Esophagus squamous epithelium (tissue), 5 donors: ENCODE measurements at regions not wholly inside any gene's neighbourhood (a gene's known extent, or its start where the extent isn't known, plus 50 kb on each side); places are given as distances from the start of the nearest gene placed in this dataset.
"Not testable (repeated sequence)": the region's sequence is repeated elsewhere in the genome, so short reads cannot be mapped to it uniquely, and the experiment has no call there.

Experiments
- DNase-seq: peaks from one replicate; lab custom pipeline; 2025; lab: John Stamatoyannopoulos, UW
- H3K27ac ChIP-seq, 4 donors: fragments of 200-600 bp; sonication (generic); one replicate each; pipeline ENCODE4 v1.5.1; 2016 to 2019; ENCODE audit warnings: mild to moderate bottlenecking in 1 of 4
- H3K27me3 ChIP-seq, 4 donors: fragments of 200-600 bp; sonication (generic); 1 replicate in 3 of 4; 2 replicates in 1 of 4; pipeline versions ENCODE4 v1.5.1 to v1.6.0; 2017 to 2021; ENCODE audit warnings: antibody characterized with exemption in 1 of 4
- H3K36me3 ChIP-seq, 3 donors: fragments of 200-600 bp; sonication (generic); one replicate each; pipeline ENCODE4 v1.5.1; 2016 to 2019
- H3K4me1 ChIP-seq, 3 donors: fragments of 200-600 bp; sonication (generic); one replicate each; pipeline ENCODE4 v1.5.1; 2017 to 2019
- H3K4me3 ChIP-seq, 4 donors: fragments of 200-600 bp; sonication (generic); 1 replicate in 3 of 4; 2 replicates in 1 of 4; pipeline ENCODE4 v1.5.1; 2016 to 2019; ENCODE audit warnings: mild to moderate bottlenecking in 2 of 4, moderate library complexity in 1 of 4
- H3K9me3 ChIP-seq, 3 donors: fragments of 200-600 bp; sonication (generic); one replicate each; pipeline ENCODE4 v1.5.1; 2016 to 2019
- POLR2A ChIP-seq, 4 donors: fragments of 450-650 bp; IDR thresholded peaks; one replicate each; pipeline ENCODE4 v1.6.1; 2017; ENCODE audit warnings: antibody characterized with exemption in 4 of 4, mild to moderate bottlenecking in 4 of 4, moderate library complexity in 3 of 4
- WGBS, 2 donors: methylation state at CpG; one replicate each; pipeline ENCODE4 v1.1.5; 2018; 5-methylcytosine and 5-hydroxymethylcytosine counted together
- intact Hi-C: fragments of 100-400 bp; cut with DNase I; formaldehyde crosslinking; loops from one replicate; pipeline ENCODE4 v1.15.0; 2022
- TF ChIP-seq, protein P1 (sequence below), 6 experiments: fragments of 450-650 bp in 4 of 6; fragments of 200-600 bp in 2 of 6; sonication (generic) in 2 of 6; IDR thresholded peaks; one replicate each; pipeline ENCODE4 v1.5.1; 2016 to 2019; ENCODE audit warnings: antibody characterized with exemption in 6 of 6, mild to moderate bottlenecking in 4 of 6, moderate library complexity in 4 of 6
- donor health status: DM: yes; HTN: yes; CAD: no.

DNA sequence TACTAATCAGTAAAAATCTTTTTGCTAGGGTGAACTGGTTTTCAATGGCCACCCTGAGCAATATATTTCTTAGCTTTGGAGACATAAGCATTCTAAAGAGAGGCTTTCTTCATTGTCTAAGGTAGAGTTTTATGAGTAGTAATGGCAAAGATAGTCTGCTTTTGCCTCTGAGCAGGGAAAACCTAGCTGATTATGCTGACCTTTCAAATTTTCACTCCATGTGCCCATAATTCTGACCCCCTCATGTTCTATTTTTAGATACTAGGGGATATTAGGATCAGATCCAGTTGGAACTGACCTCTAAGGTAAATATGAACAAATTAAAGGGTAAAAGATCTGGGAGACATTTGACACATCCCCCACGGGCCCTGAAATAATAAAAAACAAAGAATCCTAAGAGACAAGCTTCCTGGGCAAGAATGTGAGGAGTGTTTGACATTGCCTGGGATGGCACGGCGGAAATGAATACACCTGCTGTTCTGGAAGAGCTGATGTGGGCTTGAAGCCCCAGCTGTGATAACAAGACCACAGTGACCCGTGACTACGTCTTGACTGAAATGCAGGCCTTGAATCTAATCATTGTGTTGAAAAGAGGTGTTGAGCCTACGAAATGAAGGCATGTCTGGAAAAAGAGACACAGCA, 392.1 kb upstream of the FRG1 start:
- no peaks in the 10 kb centered on the region for H3K9me3 ChIP-seq
- WGBS, 2 donors = 67 to 68% methylated on average over 6 of the region's 6 CpGs
- no peaks in the 10 kb centered on the region for H3K27me3 ChIP-seq
- no peaks in the 10 kb centered on the region for H3K4me1 ChIP-seq
- no peak for TF ChIP-seq POLR2A (IDR thresholded peaks at IDR 0.05)
- TF ChIP-seq, protein P1, sequence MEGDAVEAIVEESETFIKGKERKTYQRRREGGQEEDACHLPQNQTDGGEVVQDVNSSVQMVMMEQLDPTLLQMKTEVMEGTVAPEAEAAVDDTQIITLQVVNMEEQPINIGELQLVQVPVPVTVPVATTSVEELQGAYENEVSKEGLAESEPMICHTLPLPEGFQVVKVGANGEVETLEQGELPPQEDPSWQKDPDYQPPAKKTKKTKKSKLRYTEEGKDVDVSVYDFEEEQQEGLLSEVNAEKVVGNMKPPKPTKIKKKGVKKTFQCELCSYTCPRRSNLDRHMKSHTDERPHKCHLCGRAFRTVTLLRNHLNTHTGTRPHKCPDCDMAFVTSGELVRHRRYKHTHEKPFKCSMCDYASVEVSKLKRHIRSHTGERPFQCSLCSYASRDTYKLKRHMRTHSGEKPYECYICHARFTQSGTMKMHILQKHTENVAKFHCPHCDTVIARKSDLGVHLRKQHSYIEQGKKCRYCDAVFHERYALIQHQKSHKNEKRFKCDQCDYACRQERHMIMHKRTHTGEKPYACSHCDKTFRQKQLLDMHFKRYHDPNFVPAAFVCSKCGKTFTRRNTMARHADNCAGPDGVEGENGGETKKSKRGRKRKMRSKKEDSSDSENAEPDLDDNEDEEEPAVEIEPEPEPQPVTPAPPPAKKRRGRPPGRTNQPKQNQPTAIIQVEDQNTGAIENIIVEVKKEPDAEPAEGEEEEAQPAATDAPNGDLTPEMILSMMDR (IDR thresholded peaks at IDR 0.05) = no peak
- H3K4me3 ChIP-seq = no peak overlapping the region
- H3K27ac ChIP-seq = no peak overlapping the region
- intact Hi-C loops = no loop called here
- H3K36me3 ChIP-seq = no peaks in the 10 kb centered on the region
- DNase-seq = no peak

DNA sequence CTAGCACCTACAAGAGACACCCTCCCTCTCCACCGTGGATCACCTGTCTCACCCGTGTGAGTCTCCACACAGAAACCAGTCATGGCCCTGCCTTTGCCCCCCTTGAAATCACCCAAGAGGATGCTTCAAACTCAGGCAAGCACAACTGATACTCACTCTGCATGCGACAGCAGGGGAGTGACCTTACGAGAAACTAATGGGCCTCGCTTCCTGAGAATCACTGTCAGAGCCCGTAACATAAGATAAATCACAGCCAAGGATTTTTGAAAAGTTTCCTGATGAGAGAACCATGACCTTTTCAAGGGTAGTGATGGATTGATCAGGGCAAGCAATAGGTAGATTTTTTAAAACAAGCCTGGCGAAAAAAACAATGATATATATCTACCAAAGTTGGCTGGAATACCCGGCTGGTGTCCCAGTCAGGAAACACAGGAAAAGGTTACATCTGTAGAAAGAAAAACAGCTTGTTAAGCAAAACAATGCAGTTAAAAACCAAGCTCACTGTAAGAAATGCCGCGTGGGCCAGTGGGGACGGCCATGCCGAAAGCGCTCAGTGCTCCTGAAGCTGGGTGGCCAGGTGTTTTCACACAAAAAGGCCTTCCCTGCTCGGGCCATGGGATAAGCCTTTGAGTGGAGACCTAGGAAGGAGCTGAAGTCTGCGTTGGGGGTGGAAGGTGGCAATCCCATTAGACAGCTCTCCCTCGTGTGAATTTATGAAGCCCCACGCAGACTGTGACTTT, 388.6 kb upstream of the FRG1 start:
- H3K27ac ChIP-seq, intact Hi-C loops, H3K4me3 ChIP-seq, H3K36me3 ChIP-seq, H3K27me3 ChIP-seq, DNase-seq, H3K4me1 ChIP-seq, H3K9me3 ChIP-seq: not testable (repeated sequence)
- 67 to 70% methylated on average over 12 to 15 of the region's 17 CpGs for WGBS, 2 donors

DNA sequence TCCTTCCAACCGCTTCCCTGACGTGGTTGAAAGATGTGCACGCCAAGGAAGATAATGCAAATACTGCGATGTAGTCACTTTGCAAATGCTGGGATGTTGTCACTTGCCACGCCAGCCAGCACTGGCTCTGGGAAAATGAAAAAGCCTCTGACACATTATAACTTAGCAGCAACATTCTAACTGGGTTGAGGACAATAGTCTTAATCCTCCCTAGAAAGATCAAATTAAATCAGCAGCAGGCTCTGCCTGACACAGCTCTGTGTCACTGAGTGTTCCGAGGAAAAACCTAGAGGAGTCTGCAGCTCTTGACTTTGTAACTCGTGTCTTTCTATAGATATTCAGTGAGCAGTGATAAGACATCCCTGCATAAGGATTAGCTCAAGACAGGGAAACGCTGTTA, 380.1 kb upstream of the FRG1 start:
- H3K27me3 ChIP-seq, H3K4me1 ChIP-seq, H3K4me3 ChIP-seq, H3K9me3 ChIP-seq, H3K27ac ChIP-seq, DNase-seq, H3K36me3 ChIP-seq, intact Hi-C loops: not testable (repeated sequence)
- 68 to 70% methylated on average over 3 to 8 of the region's 8 CpGs for WGBS, 2 donors

DNA sequence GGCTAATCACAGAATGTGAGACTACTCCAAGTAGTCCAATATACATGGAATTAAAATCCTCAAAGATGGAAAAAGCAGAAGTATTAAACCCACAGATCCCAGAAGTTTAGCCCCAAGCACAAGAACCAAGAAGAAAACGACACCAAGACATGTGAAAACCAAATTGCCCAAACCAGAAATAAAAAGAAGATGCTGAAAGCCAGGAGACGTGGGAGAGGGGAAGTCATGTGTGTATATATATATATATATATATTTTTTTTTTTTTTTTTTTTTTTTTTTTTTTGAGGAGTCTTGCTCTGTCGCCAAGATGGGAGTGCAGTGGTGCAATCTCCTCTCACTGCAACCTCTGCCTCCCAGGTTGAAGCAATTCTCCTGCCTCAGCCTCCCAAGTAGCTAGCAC, 376.9 kb upstream of the FRG1 start:
- H3K4me3 ChIP-seq, DNase-seq, H3K36me3 ChIP-seq, H3K9me3 ChIP-seq, H3K27ac ChIP-seq, H3K4me1 ChIP-seq, H3K27me3 ChIP-seq, intact Hi-C loops: not testable (repeated sequence)
- WGBS, 2 donors = 49 to 52% methylated on average over 2 to 3 of the region's 3 CpGs

- WGBS, 2 donors = 75 to 86% methylated on average over 2 of the region's 2 CpGs
- H3K9me3 ChIP-seq, H3K4me3 ChIP-seq, H3K36me3 ChIP-seq, DNase-seq, H3K4me1 ChIP-seq, H3K27me3 ChIP-seq, intact Hi-C loops, H3K27ac ChIP-seq: not testable (repeated sequence)
Observed at GRCh38 chr4:189566271-189566670, 374.4 kb upstream of the FRG1 start.

DNA sequence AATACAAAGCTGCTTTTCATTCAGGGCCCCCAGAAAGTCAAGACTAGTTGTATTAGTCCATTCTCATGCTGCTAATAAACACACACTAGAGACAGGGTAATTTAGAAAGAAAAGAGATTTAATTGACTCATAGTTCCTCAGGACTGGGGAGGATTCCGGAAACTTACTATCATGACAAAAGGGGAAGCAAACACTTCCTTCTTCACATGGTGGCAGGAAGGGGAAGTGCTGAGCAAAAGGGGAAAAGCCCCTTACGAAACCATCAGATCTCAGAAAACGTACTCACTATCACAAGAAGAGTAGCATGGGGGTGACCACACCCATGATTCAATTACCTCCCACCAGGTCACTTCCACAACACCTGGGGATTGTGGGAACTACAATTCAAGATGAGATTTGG, 373.8 kb upstream of the FRG1 start:
- H3K9me3 ChIP-seq, H3K27me3 ChIP-seq, H3K4me1 ChIP-seq, intact Hi-C loops, H3K27ac ChIP-seq, H3K36me3 ChIP-seq, DNase-seq, H3K4me3 ChIP-seq: not testable (repeated sequence)
- WGBS, 2 donors = 57 to 69% methylated on average over 3 of the region's 3 CpGs

GRCh38 chr4:189579645-189580044, 361.0 kb upstream of the FRG1 start:
- H3K4me1 ChIP-seq, H3K36me3 ChIP-seq, H3K27ac ChIP-seq, H3K4me3 ChIP-seq, H3K9me3 ChIP-seq, DNase-seq, H3K27me3 ChIP-seq, intact Hi-C loops: not testable (repeated sequence)
- WGBS, 2 donors = 25 to 59% methylated on average over 1 to 2 of the region's 3 CpGs

DNA sequence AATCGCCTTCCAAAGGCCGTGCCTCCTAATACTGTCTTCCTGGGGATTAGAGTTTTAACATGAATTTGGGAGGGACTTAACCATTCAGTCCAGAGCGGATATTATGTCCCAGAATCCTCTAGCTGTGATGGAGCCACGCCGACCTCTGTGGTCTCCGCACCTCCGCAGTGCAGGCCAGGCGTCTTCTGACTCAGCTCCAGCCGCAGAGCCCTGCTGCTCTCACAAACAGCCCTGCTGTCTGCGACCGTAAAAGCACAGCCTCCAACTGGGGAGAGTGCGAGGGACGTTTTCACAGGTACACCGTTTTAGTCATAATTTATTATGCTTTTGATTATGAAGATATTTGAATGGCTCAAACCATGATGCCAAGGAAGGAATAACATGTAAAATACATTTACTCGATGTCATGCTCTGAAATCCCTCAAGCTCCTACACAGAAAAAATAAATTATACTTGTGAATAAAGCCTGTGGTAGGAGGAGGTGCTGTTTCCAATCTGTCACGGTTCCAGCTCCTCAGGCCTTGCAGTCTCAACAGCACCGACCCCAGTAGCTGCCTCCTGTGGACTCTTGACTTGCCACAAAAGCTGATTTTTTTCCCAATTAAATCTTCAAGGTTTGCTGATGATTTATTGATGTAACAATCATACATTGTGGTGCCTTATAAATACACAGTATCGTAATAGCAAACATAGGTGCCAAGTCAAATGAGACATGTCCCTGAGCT, 353.6 kb upstream of the FRG1 start:
- H3K4me3 ChIP-seq, H3K27me3 ChIP-seq, H3K27ac ChIP-seq, intact Hi-C loops, H3K36me3 ChIP-seq, DNase-seq, H3K9me3 ChIP-seq, H3K4me1 ChIP-seq: not testable (repeated sequence)
- WGBS, 2 donors = 73 to 83% methylated on average over 11 to 12 of the region's 18 CpGs

DNA sequence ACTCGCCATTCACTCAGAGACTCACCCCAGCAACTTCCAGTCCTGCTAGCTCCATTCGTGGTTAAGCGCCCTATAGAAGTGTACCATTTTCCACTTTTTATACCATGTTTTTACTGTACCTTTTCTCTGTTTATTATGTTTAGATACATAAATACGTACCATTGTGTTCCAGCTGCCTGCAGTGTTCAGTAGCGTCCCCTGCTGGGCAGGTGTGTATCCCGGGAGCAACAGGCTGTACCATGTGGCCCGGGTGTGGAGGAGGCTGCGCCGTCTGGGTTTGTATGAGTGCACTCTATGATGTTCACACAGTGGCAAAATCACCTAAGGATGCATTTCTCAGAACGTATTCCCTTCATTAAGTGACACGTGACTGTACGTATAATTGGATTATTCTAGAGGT, 351.5 kb upstream of the FRG1 start:
- H3K27me3 ChIP-seq = not testable (repeated sequence)

More for the DNA sequence above, 351.5 kb upstream of the FRG1 start:
- H3K4me3 ChIP-seq, H3K36me3 ChIP-seq, H3K4me1 ChIP-seq, DNase-seq, H3K9me3 ChIP-seq, intact Hi-C loops, H3K27ac ChIP-seq: not testable (repeated sequence)
- WGBS, 2 donors = 93 to 96% methylated on average over 4 to 8 of the region's 12 CpGs
